ENCODE measurements at regions not wholly inside any gene's neighbourhood (a gene's known extent, or its start where the extent isn't known, plus 50 kb on each side); places are given as distances from the start of the nearest gene placed in this dataset.
A peak's percentile ranks its signal among the peaks of the same experiment; 100 is the strongest.

- no peak for ATAC-seq
Observed at GRCh38 chr3:171962137-171962720, 77.1 kb upstream of the FNDC3B start.

GRCh38 chr3:171963546-171963945, 75.8 kb upstream of the FNDC3B start:
- Histone ChIP-seq H3K4me3 (no peak overlapping the region), H3K4me1 (peaks cover 0 to 9% (median 0%) of the 10 kb centered on the region in 3 donors), H3K27ac (no peak overlapping the region), H3K9me3 (no peaks in the 10 kb centered on the region), H3K36me3 (no peaks in the 10 kb centered on the region), H3K27me3 (no peaks in the 10 kb centered on the region)
- no peak for TF ChIP-seq CTCF (IDR thresholded peaks at IDR 0.05)
- intact Hi-C loops (cut with DNase I): no loop called here
- WGBS, 2 donors: 96 to 99% methylated on average over 3 of the region's 3 CpGs
- ATAC-seq: no peak
- no peak for DNase-seq
- FAIRE-seq: no peak

More at GRCh38 chr3:171962137-171962720, 77.1 kb upstream of the FNDC3B start:
- TF ChIP-seq CTCF (IDR thresholded peaks at IDR 0.05): no peak
- no peaks in the 10 kb centered on the region for H3K36me3 ChIP-seq
- intact Hi-C loops (cut with DNase I): no loop called here
- H3K9me3 ChIP-seq: no peaks in the 10 kb centered on the region
- no peaks in the 10 kb centered on the region for H3K27me3 ChIP-seq
- H3K4me3 ChIP-seq: no peak overlapping the region
- DNase-seq: no peak
- WGBS, 2 donors: 71 to 75% methylated on average over 7 of the region's 7 CpGs
- FAIRE-seq: no peak
- peaks cover 0 to under 1% (median 0%) of the 10 kb centered on the region in 3 donors for H3K4me1 ChIP-seq
- no peak overlapping the region for H3K27ac ChIP-seq

- H3K9me3 ChIP-seq: no peaks in the 10 kb centered on the region
- no peak overlapping the region for H3K27ac ChIP-seq
- 80 to 86% methylated on average over 6 of the region's 6 CpGs for WGBS, 2 donors
- no peak for ATAC-seq
- intact Hi-C loops (cut with DNase I): no loop called here
- peaks cover 0 to 9% (median 0%) of the 10 kb centered on the region in 3 donors for H3K4me1 ChIP-seq
- H3K4me3 ChIP-seq: no peak overlapping the region
- no peak for FAIRE-seq
- no peaks in the 10 kb centered on the region for H3K36me3 ChIP-seq
- no peak for DNase-seq
- TF ChIP-seq CTCF (IDR thresholded peaks at IDR 0.05): no peak
- H3K27me3 ChIP-seq: no peaks in the 10 kb centered on the region
Observed at GRCh38 chr3:171965067-171965712, 74.2 kb upstream of the FNDC3B start.

- intact Hi-C loops (cut with DNase I): no loop called here
- TF ChIP-seq CTCF (IDR thresholded peaks at IDR 0.05): no peak
- peak in 2 of 4 donors; percentile 29 to 46 for ATAC-seq
- Histone ChIP-seq H3K27me3 (no peaks in the 10 kb centered on the region), H3K4me3 (no peak overlapping the region), H3K9me3 (no peaks in the 10 kb centered on the region), H3K4me1 (peaks cover 0 to 9% (median 0%) of the 10 kb centered on the region in 3 donors), H3K36me3 (no peaks in the 10 kb centered on the region), H3K27ac (peak overlapping the region in 1 of 4 donors; percentile 29)
- DNase-seq: no peak
- WGBS, 2 donors: 56 to 57% methylated on average over 3 of the region's 3 CpGs
- no peak for FAIRE-seq
Observed at GRCh38 chr3:171966533-171967136, 72.7 kb upstream of the FNDC3B start.

Measured in pancreas (tissue), 10 donors.